Spleen (tissue), 11 donors: ENCODE measurements at regions not wholly inside any gene's neighbourhood (a gene's known extent, or its start where the extent isn't known, plus 50 kb on each side); places are given as distances from the start of the nearest gene placed in this dataset.
"Not testable (repeated sequence)": the region's sequence is repeated elsewhere in the genome, so short reads cannot be mapped to it uniquely, and the experiment has no call there.

ENCODE experiments used
- DNase-seq: peaks from one replicate; pipeline ENCODE4 v3.0.0-alpha.2; 2020
- H3K27ac ChIP-seq, 8 donors: fragments of 200-600 bp; sonication (generic) in 7 of 8; 1 replicate in 4 of 8; 2 replicates in 4 of 8; pipeline versions ENCODE4 v1.5.0 to v1.8.0; 2016 to 2021; ENCODE audit warnings: inconsistent platforms in 4 of 8, mild to moderate bottlenecking in 4 of 8, moderate library complexity in 1 of 8
- H3K27me3 ChIP-seq, 7 donors: fragments of 200-600 bp; sonication (generic) in 6 of 7; replicated peaks in 1 of 7; 1 replicate in 4 of 7; 2 replicates in 3 of 7; pipeline versions ENCODE4 v1.5.0 to v1.8.0; 2016 to 2021; ENCODE audit warnings: inconsistent platforms in 3 of 7, mild to moderate bottlenecking in 1 of 7
- H3K36me3 ChIP-seq, 6 donors: fragments of 200-600 bp; sonication (generic) in 5 of 6; 1 replicate in 4 of 6; 2 replicates in 2 of 6; pipeline versions ENCODE4 v1.5.0 to v1.8.0; 2016 to 2021; ENCODE audit warnings: inconsistent platforms in 2 of 6
- H3K4me1 ChIP-seq, 6 donors: fragments of 200-600 bp; sonication (generic) in 5 of 6; 1 replicate in 3 of 6; 2 replicates in 3 of 6; pipeline versions ENCODE4 v1.5.0 to v1.8.0; 2016 to 2021; ENCODE audit warnings: inconsistent platforms in 3 of 6
- H3K4me3 ChIP-seq, 8 donors: fragments of 200-600 bp; sonication (generic) in 7 of 8; 1 replicate in 4 of 8; 2 replicates in 4 of 8; pipeline versions ENCODE4 v1.5.0 to v1.8.0; 2016 to 2021; ENCODE audit warnings: inconsistent platforms in 4 of 8, mild to moderate bottlenecking in 4 of 8, moderate library complexity in 2 of 8
- H3K9me3 ChIP-seq, 8 donors: fragments of 200-600 bp; sonication (generic) in 7 of 8; 1 replicate in 4 of 8; 2 replicates in 4 of 8; pipeline versions ENCODE4 v1.5.0 to v1.8.0; 2016 to 2021; ENCODE audit warnings: inconsistent platforms in 4 of 8
- POLR2A ChIP-seq, 3 donors: fragments of 450-650 bp; IDR thresholded peaks; one replicate each; pipeline ENCODE4 v1.5.1; 2017; ENCODE audit warnings: antibody characterized with exemption in 3 of 3, mild to moderate bottlenecking in 1 of 3
- POLR2AphosphoS5 ChIP-seq, 3 donors: sonication (generic); formaldehyde crosslinking; IDR thresholded peaks; one replicate each; pipeline ENCODE4 v1.5.1; 2017; ENCODE audit warnings: antibody characterized with exemption in 3 of 3
- WGBS, 5 donors: extraction: QIAGEN DNeasy Blood & Tissue Kit in 3 of 5; methylation state at CpG; one replicate each; pipeline versions ENCODE4 v1.1.5 to v1.1.7; 2013 to 2018; 5-methylcytosine and 5-hydroxymethylcytosine counted together
- intact Hi-C: fragments of 100-400 bp; cut with DNase I; formaldehyde crosslinking; loops from one replicate; pipeline ENCODE4 v1.15.0; 2023; ENCODE audit warnings: low total_unique reads
- TF ChIP-seq, protein P1 (sequence below), 11 experiments: fragments of 200-600 bp in 7 of 11; fragments of 450-650 bp in 4 of 11; sonication (generic) in 4 of 11; IDR thresholded peaks in 8 of 11; conservative IDR thresholded peaks in 3 of 11; 1 replicate in 7 of 11; 2 replicates in 4 of 11; pipeline versions ENCODE4 v1.4.0 to v1.8.0; 2016 to 2021; ENCODE audit warnings: antibody characterized with exemption in 11 of 11, inconsistent platforms in 4 of 11, mild to moderate bottlenecking in 1 of 11
- donor health status: healthy with polysubstance abuse.
- donor health status: DM: no; HTN: no; CAD: no; lungs with moderate emphysema.
- donor health status: DM: no; HTN: no; CAD: no.
- donor health status: Bipolar disorder and iron deficiency.
- donor health status: healthy.
- donor health status: DM: no; HTN: no; CAD: no.
- donor health status: DM: yes; HTN: yes; CAD: no.

DNA sequence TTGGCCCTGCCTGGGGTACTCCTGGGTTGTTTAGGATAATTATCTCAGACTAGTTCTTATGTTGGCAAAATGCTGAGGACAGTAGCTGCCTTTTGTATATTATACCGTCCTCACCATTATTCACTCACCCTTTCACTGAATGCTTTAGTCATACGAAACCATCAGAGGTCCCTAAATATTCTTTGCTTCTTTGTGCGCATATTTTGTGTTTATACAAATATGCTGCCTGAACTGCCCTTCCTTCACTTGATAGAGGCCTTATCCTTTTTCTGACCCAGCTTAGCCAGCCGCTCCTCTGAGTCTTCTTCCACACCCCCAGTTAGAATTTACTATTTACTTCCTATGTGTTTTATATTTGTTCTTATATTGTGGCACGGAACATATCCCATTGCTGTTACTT is 70.2 kb upstream of the OSBPL3 start:
- Histone ChIP-seq H3K27ac (no peak overlapping the region), H3K27me3 (peaks cover 0 to 4% (median 0%) of the 10 kb centered on the region in 7 donors), H3K36me3 (no peaks in the 10 kb centered on the region), H3K4me1 (no peaks in the 10 kb centered on the region), H3K4me3 (no peak overlapping the region), H3K9me3 (no peaks in the 10 kb centered on the region)
- intact Hi-C loops = no loop called here
- DNase-seq = no peak
- TF ChIP-seq, protein P1, sequence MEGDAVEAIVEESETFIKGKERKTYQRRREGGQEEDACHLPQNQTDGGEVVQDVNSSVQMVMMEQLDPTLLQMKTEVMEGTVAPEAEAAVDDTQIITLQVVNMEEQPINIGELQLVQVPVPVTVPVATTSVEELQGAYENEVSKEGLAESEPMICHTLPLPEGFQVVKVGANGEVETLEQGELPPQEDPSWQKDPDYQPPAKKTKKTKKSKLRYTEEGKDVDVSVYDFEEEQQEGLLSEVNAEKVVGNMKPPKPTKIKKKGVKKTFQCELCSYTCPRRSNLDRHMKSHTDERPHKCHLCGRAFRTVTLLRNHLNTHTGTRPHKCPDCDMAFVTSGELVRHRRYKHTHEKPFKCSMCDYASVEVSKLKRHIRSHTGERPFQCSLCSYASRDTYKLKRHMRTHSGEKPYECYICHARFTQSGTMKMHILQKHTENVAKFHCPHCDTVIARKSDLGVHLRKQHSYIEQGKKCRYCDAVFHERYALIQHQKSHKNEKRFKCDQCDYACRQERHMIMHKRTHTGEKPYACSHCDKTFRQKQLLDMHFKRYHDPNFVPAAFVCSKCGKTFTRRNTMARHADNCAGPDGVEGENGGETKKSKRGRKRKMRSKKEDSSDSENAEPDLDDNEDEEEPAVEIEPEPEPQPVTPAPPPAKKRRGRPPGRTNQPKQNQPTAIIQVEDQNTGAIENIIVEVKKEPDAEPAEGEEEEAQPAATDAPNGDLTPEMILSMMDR (IDR thresholded peaks at IDR 0.05 in 8 of 11, conservative IDR thresholded peaks at IDR 0.05 in 3 of 11) = no peak
- TF ChIP-seq POLR2AphosphoS5 (IDR thresholded peaks at IDR 0.05) = no peak
- 86 to 97% (median 94%) methylated on average over 5 of the region's 5 CpGs for WGBS, 5 donors

DNA sequence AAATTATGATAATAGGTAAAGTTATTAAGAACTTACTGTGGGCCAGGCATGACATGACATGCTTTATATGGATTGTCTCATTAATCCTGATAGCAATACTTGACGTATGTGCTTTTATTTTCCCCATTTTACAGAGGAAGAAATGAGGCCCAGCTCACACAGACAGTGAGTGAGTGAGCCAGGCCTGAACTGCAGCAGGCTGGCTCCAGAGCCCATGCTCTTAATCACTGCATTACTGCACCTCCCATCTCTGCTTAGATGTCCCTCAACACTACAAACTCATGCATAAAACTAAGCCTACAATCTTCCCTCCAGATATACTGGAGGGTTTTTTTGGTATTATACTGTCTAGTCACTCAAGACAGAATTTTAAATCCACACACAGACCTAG is 68.5 kb upstream of the OSBPL3 start:
- Histone ChIP-seq H3K9me3 (no peaks in the 10 kb centered on the region), H3K36me3 (no peaks in the 10 kb centered on the region), H3K27ac (no peak overlapping the region), H3K27me3 (no peaks in the 10 kb centered on the region), H3K4me3 (no peak overlapping the region), H3K4me1 (no peaks in the 10 kb centered on the region)
- TF ChIP-seq POLR2A (IDR thresholded peaks at IDR 0.05) = no peak
- TF ChIP-seq, protein P1 (IDR thresholded peaks at IDR 0.05 in 8 of 11, conservative IDR thresholded peaks at IDR 0.05 in 3 of 11) = no peak
- TF ChIP-seq POLR2AphosphoS5 (IDR thresholded peaks at IDR 0.05) = no peak
- 83 to 97% (median 90%) methylated on average over 1 of the region's 1 CpG for WGBS, 5 donors
- intact Hi-C loops = no loop called here
- DNase-seq = no peak

DNA sequence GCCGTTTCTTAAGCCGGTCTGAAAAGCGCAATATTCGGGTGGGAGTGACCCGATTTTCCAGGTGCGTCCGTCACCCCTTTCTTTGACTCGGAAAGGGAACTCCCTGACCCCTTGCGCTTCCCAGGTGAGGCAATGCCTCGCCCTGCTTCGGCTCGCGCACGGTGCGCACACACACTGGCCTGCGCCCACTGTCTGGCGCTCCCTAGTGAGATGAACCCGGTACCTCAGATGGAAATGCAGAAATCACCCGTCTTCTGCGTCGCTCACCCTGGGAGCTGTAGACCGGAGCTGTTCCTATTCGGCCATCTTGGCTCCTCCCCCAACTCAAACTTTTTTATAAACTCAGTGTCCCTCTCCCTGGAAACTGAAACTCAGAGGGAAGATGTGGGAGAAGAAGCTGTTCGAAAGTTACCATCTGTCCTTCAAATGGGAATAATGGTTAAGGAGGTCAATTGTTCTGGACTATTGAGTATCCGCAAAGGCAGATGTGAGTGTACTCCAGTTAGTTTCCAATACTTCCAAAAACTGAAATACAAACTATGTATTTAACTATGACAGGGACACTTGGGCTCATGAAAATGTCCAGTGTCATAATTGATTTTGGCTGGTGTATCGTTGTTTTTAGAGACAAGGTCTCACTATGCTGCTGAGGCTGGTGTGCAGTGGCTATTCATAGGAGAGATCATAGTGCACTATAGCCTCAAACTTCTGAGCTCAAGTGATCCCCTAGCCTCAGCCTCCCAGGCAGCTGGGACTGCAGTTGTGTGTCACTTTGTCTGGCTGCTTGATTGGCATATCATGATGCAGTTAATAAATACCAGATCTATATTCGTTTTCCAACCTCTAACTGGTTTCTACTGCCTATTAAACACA is 67.8 kb upstream of the OSBPL3 start:
- H3K27me3 ChIP-seq, H3K4me3 ChIP-seq, DNase-seq, H3K27ac ChIP-seq, H3K36me3 ChIP-seq, H3K4me1 ChIP-seq, H3K9me3 ChIP-seq, intact Hi-C loops: not testable (repeated sequence)
- 84 to 94% (median 88%) methylated on average over 9 to 12 of the region's 27 CpGs for WGBS, 5 donors

DNA sequence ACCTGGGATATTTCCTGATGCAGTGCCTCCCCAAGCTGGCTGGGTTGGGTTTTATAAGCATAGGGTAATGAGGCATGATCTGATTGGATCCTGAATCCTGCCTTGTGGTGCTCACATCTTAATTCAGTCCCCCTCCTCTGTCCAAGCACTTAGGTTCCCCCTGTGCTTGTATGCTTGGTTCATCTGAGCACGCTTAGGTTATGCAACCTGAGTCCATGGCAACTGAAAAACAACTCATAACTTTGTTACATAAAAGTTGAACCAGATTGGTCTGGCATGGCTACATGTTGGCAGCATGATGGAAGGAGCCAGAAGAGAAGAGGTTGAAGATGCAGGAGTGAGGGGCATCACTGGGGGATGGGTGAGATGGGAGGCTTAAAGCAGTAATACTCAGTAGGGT is 57.3 kb upstream of the OSBPL3 start:
- DNase-seq = no peak
- intact Hi-C loops = no loop called here
- H3K9me3 ChIP-seq = peaks cover 0 to 18% (median 5%) of the 10 kb centered on the region in 8 donors
- H3K27me3 ChIP-seq = no peaks in the 10 kb centered on the region
- WGBS, 5 donors = 58 to 100% (median 87%) methylated on average over 1 of the region's 1 CpG
- H3K27ac ChIP-seq = no peak overlapping the region
- H3K36me3 ChIP-seq = no peaks in the 10 kb centered on the region
- H3K4me1 ChIP-seq = no peaks in the 10 kb centered on the region
- H3K4me3 ChIP-seq = no peak overlapping the region
- TF ChIP-seq, protein P1 (IDR thresholded peaks at IDR 0.05 in 8 of 11, conservative IDR thresholded peaks at IDR 0.05 in 3 of 11) = no peak
- TF ChIP-seq POLR2AphosphoS5 (IDR thresholded peaks at IDR 0.05) = no peak
- no peak for TF ChIP-seq POLR2A (IDR thresholded peaks at IDR 0.05)
